Tibial nerve (tissue), 4 donors: ENCODE measurements at regions not wholly inside any gene's neighbourhood (a gene's known extent, or its start where the extent isn't known, plus 50 kb on each side); places are given as distances from the start of the nearest gene placed in this dataset.

Source experiments
- DNase-seq, 2 donors: peaks; one replicate each; pipeline ENCODE4 v3.0.0-alpha.2; 2019; ENCODE audit warnings: low spot score in 2 of 2
- H3K27ac ChIP-seq, 4 donors: fragments of 200-600 bp; sonication (generic) in 3 of 4; one replicate each; pipeline ENCODE4 v1.5.1; 2017 to 2019; ENCODE audit warnings: mild to moderate bottlenecking in 1 of 4
- H3K27me3 ChIP-seq, 2 donors: fragments of 200-600 bp; sonication (generic) in 1 of 2; one replicate each; pipeline versions ENCODE4 v1.5.1 to v1.6.0; 2017 to 2019
- H3K36me3 ChIP-seq, 3 donors: fragments of 200-600 bp; sonication (generic); one replicate each; pipeline ENCODE4 v1.5.1; 2018 to 2019
- H3K4me1 ChIP-seq, 4 donors: fragments of 200-600 bp; sonication (generic) in 3 of 4; one replicate each; pipeline ENCODE4 v1.5.1; 2017 to 2019
- H3K4me3 ChIP-seq, 4 donors: fragments of 200-600 bp; sonication (generic) in 3 of 4; one replicate each; pipeline ENCODE4 v1.5.1; 2017 to 2019; ENCODE audit warnings: mild to moderate bottlenecking in 1 of 4, moderate library complexity in 1 of 4
- H3K9me3 ChIP-seq, 4 donors: fragments of 200-600 bp; sonication (generic) in 3 of 4; one replicate each; pipeline ENCODE4 v1.5.1; 2017 to 2019
- CTCF ChIP-seq, 5 experiments: fragments of 200-600 bp in 3 of 5; fragments of 450-650 bp in 2 of 5; sonication (generic) in 3 of 5; IDR thresholded peaks; one replicate each; pipeline ENCODE4 v1.5.1; 2016 to 2019; ENCODE audit warnings: antibody characterized with exemption in 5 of 5, mild to moderate bottlenecking in 3 of 5, moderate library complexity in 2 of 5
- EP300 ChIP-seq, 2 donors: sonication (generic); formaldehyde crosslinking; IDR thresholded peaks; one replicate each; pipeline ENCODE4 v1.6.1; 2017; ENCODE audit warnings: antibody characterized with exemption in 2 of 2, mild to moderate bottlenecking in 1 of 2
- POLR2A ChIP-seq, 2 donors: fragments of 450-650 bp; IDR thresholded peaks; one replicate each; pipeline ENCODE4 v1.6.1; 2017; ENCODE audit warnings: antibody characterized with exemption in 2 of 2, mild to moderate bottlenecking in 2 of 2, moderate library complexity in 2 of 2
- WGBS, 2 donors: methylation state at CpG; one replicate each; pipeline ENCODE4 v1.1.5; 2018; 5-methylcytosine and 5-hydroxymethylcytosine counted together

GRCh38 chr5:4309026-4309425 is 713.4 kb downstream of the IRX1 start:
- Histone ChIP-seq H3K4me3 (no peak overlapping the region), H3K27ac (no peak overlapping the region), H3K27me3 (no peaks in the 10 kb centered on the region), H3K9me3 (no peaks in the 10 kb centered on the region), H3K4me1 (no peaks in the 10 kb centered on the region), H3K36me3 (no peaks in the 10 kb centered on the region)
- no peak for DNase-seq
- TF ChIP-seq CTCF (IDR thresholded peaks at IDR 0.05) (no peak), POLR2A (IDR thresholded peaks at IDR 0.05) (no peak)
- WGBS, 2 donors: 73 to 74% methylated on average over 7 of the region's 7 CpGs

GRCh38 chr5:4313138-4313537 is 717.5 kb downstream of the IRX1 start:
- Histone ChIP-seq H3K4me1 (no peaks in the 10 kb centered on the region), H3K27ac (no peak overlapping the region), H3K4me3 (no peak overlapping the region), H3K9me3 (no peaks in the 10 kb centered on the region), H3K27me3 (no peaks in the 10 kb centered on the region), H3K36me3 (no peaks in the 10 kb centered on the region)
- 69 to 71% methylated on average over 5 of the region's 5 CpGs for WGBS, 2 donors
- DNase-seq: no peak
- TF ChIP-seq CTCF (IDR thresholded peaks at IDR 0.05): no peak
- TF ChIP-seq POLR2A (IDR thresholded peaks at IDR 0.05): no peak

GRCh38 chr5:4319478-4320128 is 724.0 kb downstream of the IRX1 start:
- WGBS, 2 donors: 89 to 92% methylated on average over 16 of the region's 16 CpGs
- no peak for DNase-seq
- Histone ChIP-seq H3K9me3 (peaks cover 0 to 15% (median 0%) of the 10 kb centered on the region in 4 donors), H3K36me3 (no peaks in the 10 kb centered on the region), H3K27ac (no peak overlapping the region), H3K4me3 (no peak overlapping the region), H3K4me1 (no peaks in the 10 kb centered on the region), H3K27me3 (no peaks in the 10 kb centered on the region)
- TF ChIP-seq POLR2A (IDR thresholded peaks at IDR 0.05) (no peak), CTCF (IDR thresholded peaks at IDR 0.05) (no peak), EP300 (IDR thresholded peaks at IDR 0.05) (no peak)

- no peaks in the 10 kb centered on the region for H3K36me3 ChIP-seq
- TF ChIP-seq CTCF (IDR thresholded peaks at IDR 0.05) (no peak), POLR2A (IDR thresholded peaks at IDR 0.05) (no peak), EP300 (IDR thresholded peaks at IDR 0.05) (no peak)
- DNase-seq: no peak
- WGBS, 2 donors: 83 to 88% methylated on average over 2 of the region's 2 CpGs
- no peak overlapping the region for H3K4me3 ChIP-seq
- no peak overlapping the region for H3K27ac ChIP-seq
- no peaks in the 10 kb centered on the region for H3K27me3 ChIP-seq
- no peaks in the 10 kb centered on the region for H3K4me1 ChIP-seq
- no peaks in the 10 kb centered on the region for H3K9me3 ChIP-seq
These were observed 734.7 kb downstream of the IRX1 start for GRCh38 chr5:4330327-4330726.

- WGBS, 2 donors: 64 to 84% methylated on average over 2 of the region's 2 CpGs
- Histone ChIP-seq H3K27me3 (no peaks in the 10 kb centered on the region), H3K36me3 (no peaks in the 10 kb centered on the region), H3K4me1 (no peaks in the 10 kb centered on the region), H3K9me3 (peaks cover 0 to 4% (median 0%) of the 10 kb centered on the region in 4 donors), H3K4me3 (no peak overlapping the region), H3K27ac (no peak overlapping the region)
- DNase-seq: no peak
- TF ChIP-seq CTCF (IDR thresholded peaks at IDR 0.05) (no peak), POLR2A (IDR thresholded peaks at IDR 0.05) (no peak), EP300 (IDR thresholded peaks at IDR 0.05) (no peak)
These were observed 739.4 kb downstream of the IRX1 start for GRCh38 chr5:4335078-4335477.
